H9 (cell line): ENCODE measurements at regions not wholly inside any gene's neighbourhood (a gene's known extent, or its start where the extent isn't known, plus 50 kb on each side); places are given as distances from the start of the nearest gene placed in this dataset.

Source experiments
- DNase-seq: peaks from one replicate; pipeline ENCODE4 v3.0.0-alpha.2; 2017
- H2AFZ ChIP-seq: one replicate; pipeline ENCODE4 v1.6.1; 2013; ENCODE audit warnings: mild to moderate bottlenecking, low read length, control low read depth, moderate library complexity
- H2AK5ac ChIP-seq: 2 replicates; pipeline ENCODE4 v1.6.1; 2013; ENCODE audit warnings: low read length, control low read depth, mixed read lengths; ENCODE audit not compliant: insufficient read length
- H2BK120ac ChIP-seq: one replicate; pipeline ENCODE4 v1.6.1; 2013; ENCODE audit warnings: low read depth, mild to moderate bottlenecking, low read length, control low read depth, inconsistent platforms; ENCODE audit not compliant: poor library complexity, severe bottlenecking
- H2BK12ac ChIP-seq: 2 replicates; pipeline ENCODE4 v1.6.1; 2013; ENCODE audit warnings: low read length, control low read depth, mixed read lengths, low read depth; ENCODE audit not compliant: insufficient read length
- H2BK15ac ChIP-seq: 2 replicates; pipeline ENCODE4 v1.6.1; 2013; ENCODE audit warnings: low read depth, low read length, control low read depth
- H2BK20ac ChIP-seq: one replicate; pipeline ENCODE4 v1.6.1; 2013; ENCODE audit warnings: low read depth, mild to moderate bottlenecking, low read length, control low read depth, inconsistent platforms; ENCODE audit not compliant: poor library complexity, severe bottlenecking
- H2BK5ac ChIP-seq: 2 replicates; pipeline ENCODE4 v1.6.1; 2013; ENCODE audit warnings: low read length, control low read depth, mixed read lengths; ENCODE audit not compliant: insufficient read length
- H3K14ac ChIP-seq: 2 replicates; pipeline ENCODE4 v1.6.1; 2013; ENCODE audit warnings: low read length, control low read depth; ENCODE audit not compliant: insufficient read depth
- H3K18ac ChIP-seq: 2 replicates; pipeline ENCODE4 v1.6.1; 2013; ENCODE audit warnings: low read depth, mild to moderate bottlenecking, mixed read lengths, low read length, control low read depth; ENCODE audit not compliant: insufficient read length
- H3K23ac ChIP-seq: 2 replicates; pipeline ENCODE4 v1.6.1; 2013; ENCODE audit warnings: low read length, control low read depth, mixed read lengths, low read depth; ENCODE audit not compliant: insufficient read length
- H3K23me2 ChIP-seq: 2 replicates; pipeline ENCODE4 v1.6.1; 2013; ENCODE audit warnings: low read depth, mild to moderate bottlenecking, mixed read lengths, low read length, control low read depth; ENCODE audit not compliant: insufficient read length, poor library complexity, severe bottlenecking
- H3K27ac ChIP-seq: 2 replicates; pipeline ENCODE4 v1.5.1; 2013; ENCODE audit warnings: low read length, control low read depth, mixed read lengths, low read depth; ENCODE audit not compliant: insufficient read length
- H3K27me3 ChIP-seq: 2 replicates; pipeline ENCODE4 v1.6.1; 2013; ENCODE audit warnings: low read length, control low read depth, inconsistent platforms; ENCODE audit not compliant: insufficient read depth
- H3K4ac ChIP-seq: 2 replicates; pipeline ENCODE4 v1.6.1; 2013; ENCODE audit warnings: low read depth, mild to moderate bottlenecking, control low read depth, inconsistent platforms, low read length, moderate library complexity
- H3K4me1 ChIP-seq: 2 replicates; pipeline ENCODE4 v1.6.1; 2013; ENCODE audit warnings: low read length, control low read depth, inconsistent platforms; ENCODE audit not compliant: insufficient read depth
- H3K4me2 ChIP-seq: 2 replicates; pipeline ENCODE4 v1.6.1; 2013; ENCODE audit warnings: low read length, control low read depth, mixed read lengths; ENCODE audit not compliant: insufficient read length, insufficient read depth
- H3K56ac ChIP-seq: 2 replicates; pipeline ENCODE4 v1.6.1; 2013; ENCODE audit warnings: low read depth, mild to moderate bottlenecking, mixed read lengths, low read length, control low read depth; ENCODE audit not compliant: insufficient read length
- H3K79me1 ChIP-seq: 2 replicates; pipeline ENCODE4 v1.6.1; 2013; ENCODE audit warnings: low read depth, mild to moderate bottlenecking, moderate library complexity, low read length, control low read depth, inconsistent platforms; ENCODE audit not compliant: insufficient read depth, poor library complexity, severe bottlenecking
- H3K79me2 ChIP-seq: 2 replicates; pipeline ENCODE4 v1.6.1; 2013; ENCODE audit warnings: low read length, control low read depth, inconsistent platforms; ENCODE audit not compliant: insufficient read depth
- H3K9ac ChIP-seq: 2 replicates; pipeline ENCODE4 v1.6.1; 2013; ENCODE audit warnings: low read length, control low read depth, mixed read lengths; ENCODE audit not compliant: insufficient read length; ENCODE audit errors: extremely low read depth
- H3K9me3 ChIP-seq: one replicate; pipeline ENCODE4 v1.6.1; 2013; ENCODE audit warnings: low read depth, low read length, inconsistent platforms; ENCODE audit not compliant: control insufficient read depth
- H3T11ph ChIP-seq: one replicate; pipeline ENCODE4 v1.6.1; 2013; ENCODE audit warnings: mild to moderate bottlenecking, low read length, control low read depth, inconsistent platforms
- H4K20me1 ChIP-seq: one replicate; pipeline ENCODE4 v1.6.1; 2013; ENCODE audit not compliant: control insufficient read depth, insufficient read length, insufficient read depth
- H4K5ac ChIP-seq: 2 replicates; pipeline ENCODE4 v1.6.1; 2013; ENCODE audit warnings: low read depth, mild to moderate bottlenecking, mixed read lengths, low read length, control low read depth; ENCODE audit not compliant: insufficient read length
- H4K8ac ChIP-seq: replicated peaks from 2 replicates; pipeline ENCODE4 v1.6.1; 2013; ENCODE audit warnings: low read length, control low read depth, mixed read lengths, low read depth; ENCODE audit not compliant: insufficient read length
- H4K91ac ChIP-seq: 2 replicates; pipeline ENCODE4 v1.6.1; 2013; ENCODE audit warnings: low read depth, mild to moderate bottlenecking, moderate library complexity, mixed read lengths, low read length, control low read depth; ENCODE audit not compliant: insufficient read length
- H3K27ac Mint-ChIP-seq, 3 experiments: 2 replicates in 2 of 3; 3 replicates in 1 of 3; pipeline ENCODE4 v1.8.0; 2020 to 2021; ENCODE audit warnings: mixed read lengths in 3 of 3, mild to moderate bottlenecking in 1 of 3, moderate library complexity in 1 of 3
- H3K27me3 Mint-ChIP-seq: 2 replicates; pipeline ENCODE4 v1.8.0; 2021; ENCODE audit warnings: low read depth, mild to moderate bottlenecking, moderate library complexity, mixed read lengths
- H3K36me3 Mint-ChIP-seq, 3 experiments: 2 replicates in 2 of 3; 3 replicates in 1 of 3; pipeline ENCODE4 v1.8.0; 2020 to 2021; ENCODE audit warnings: low read depth in 3 of 3, mixed read lengths in 3 of 3; ENCODE audit not compliant: insufficient read depth in 1 of 3
- H3K4me1 Mint-ChIP-seq, 2 experiments: 2 replicates each; pipeline ENCODE4 v1.8.0; 2020; ENCODE audit warnings: mixed read lengths in 2 of 2
- H3K4me3 Mint-ChIP-seq, 2 experiments: 2 replicates in 1 of 2; 3 replicates in 1 of 2; pipeline ENCODE4 v1.8.0; 2020 to 2021; ENCODE audit warnings: mild to moderate bottlenecking in 2 of 2, mixed read lengths in 2 of 2, moderate library complexity in 1 of 2
- H3K9me3 Mint-ChIP-seq, 2 experiments: 2 replicates in 1 of 2; 3 replicates in 1 of 2; pipeline ENCODE4 v1.8.0; 2020; ENCODE audit warnings: mild to moderate bottlenecking in 2 of 2, mixed read lengths in 2 of 2, moderate library complexity in 1 of 2
- WGBS: extraction: QIAGEN DNeasy Blood & Tissue Kit; methylation state at CpG from one replicate; pipeline ENCODE4 v1.1.7; 2013; ENCODE audit warnings: missing lambda C conversion rate, low lambda C conversion rate, mixed read lengths; ENCODE audit not compliant: insufficient read length; ENCODE audit errors: extremely low coverage; 5-methylcytosine and 5-hydroxymethylcytosine counted together
- TF ChIP-seq, protein P1 (sequence below): fragments of 200-600 bp; sonication (generic); conservative IDR thresholded peaks from 3 replicates; pipeline ENCODE4 v1.8.0; 2021; ENCODE audit warnings: antibody characterized with exemption, mild to moderate bottlenecking

DNA sequence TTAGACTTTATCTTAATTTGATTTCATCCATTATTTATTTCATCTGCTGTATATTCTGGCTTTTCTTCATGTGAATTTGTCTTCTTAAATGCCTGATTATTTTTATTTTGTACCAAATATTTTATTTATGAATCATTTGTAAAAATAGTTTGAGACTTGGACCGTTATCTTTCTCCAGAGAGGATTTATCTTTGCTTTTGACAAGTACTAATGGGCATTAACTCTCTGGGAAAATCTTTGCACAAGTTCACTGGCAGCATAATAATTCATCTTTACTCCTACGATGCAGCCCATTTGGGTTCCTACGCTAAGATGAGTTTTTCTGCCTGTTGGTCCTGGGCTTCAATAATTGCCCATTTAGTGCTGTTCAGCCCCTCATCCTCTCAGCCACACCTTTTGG, 131.0 kb upstream of the RORB start:
- Histone ChIP-seq H4K5ac (no peak overlapping the region), H2AFZ (no peak overlapping the region), H3K4me1 (no peaks in the 10 kb centered on the region), H3T11ph (no peak overlapping the region), H3K79me2 (no peaks in the 10 kb centered on the region), H3K9me3 (no peaks in the 10 kb centered on the region), H3K4ac (no peak overlapping the region), H3K56ac (no peak overlapping the region), H3K9ac (no peak overlapping the region), H3K4me2 (no peak overlapping the region), H4K8ac (no peak overlapping the region), H3K79me1 (no peaks in the 10 kb centered on the region), H3K18ac (no peak overlapping the region), H3K27ac (no peak overlapping the region), H2BK5ac (no peak overlapping the region), H2BK15ac (no peak overlapping the region), H4K91ac (no peak overlapping the region), H3K14ac (no peak overlapping the region), H2BK20ac (no peak overlapping the region), H2AK5ac (no peak overlapping the region), H4K20me1 (no peaks in the 10 kb centered on the region), H2BK120ac (no peak overlapping the region), H3K27me3 (no peaks in the 10 kb centered on the region), H2BK12ac (no peak overlapping the region), H3K23ac (no peak overlapping the region), H3K23me2 (no peaks in the 10 kb centered on the region)
- H3K9me3 Mint-ChIP-seq: peaks cover 3 to 4% of the 10 kb centered on the region in 2 experiments; a peak in 3 of 5 replicates
- H3K4me3 Mint-ChIP-seq: no peak overlapping the region
- H3K27ac Mint-ChIP-seq: no peak overlapping the region
- no peaks in the 10 kb centered on the region for H3K4me1 Mint-ChIP-seq
- H3K36me3 Mint-ChIP-seq: peaks cover 0 to 5% (median 0%) of the 10 kb centered on the region in 3 experiments; a peak in 1 of 7 replicates
- no peaks in the 10 kb centered on the region for H3K27me3 Mint-ChIP-seq
- TF ChIP-seq, protein P1, sequence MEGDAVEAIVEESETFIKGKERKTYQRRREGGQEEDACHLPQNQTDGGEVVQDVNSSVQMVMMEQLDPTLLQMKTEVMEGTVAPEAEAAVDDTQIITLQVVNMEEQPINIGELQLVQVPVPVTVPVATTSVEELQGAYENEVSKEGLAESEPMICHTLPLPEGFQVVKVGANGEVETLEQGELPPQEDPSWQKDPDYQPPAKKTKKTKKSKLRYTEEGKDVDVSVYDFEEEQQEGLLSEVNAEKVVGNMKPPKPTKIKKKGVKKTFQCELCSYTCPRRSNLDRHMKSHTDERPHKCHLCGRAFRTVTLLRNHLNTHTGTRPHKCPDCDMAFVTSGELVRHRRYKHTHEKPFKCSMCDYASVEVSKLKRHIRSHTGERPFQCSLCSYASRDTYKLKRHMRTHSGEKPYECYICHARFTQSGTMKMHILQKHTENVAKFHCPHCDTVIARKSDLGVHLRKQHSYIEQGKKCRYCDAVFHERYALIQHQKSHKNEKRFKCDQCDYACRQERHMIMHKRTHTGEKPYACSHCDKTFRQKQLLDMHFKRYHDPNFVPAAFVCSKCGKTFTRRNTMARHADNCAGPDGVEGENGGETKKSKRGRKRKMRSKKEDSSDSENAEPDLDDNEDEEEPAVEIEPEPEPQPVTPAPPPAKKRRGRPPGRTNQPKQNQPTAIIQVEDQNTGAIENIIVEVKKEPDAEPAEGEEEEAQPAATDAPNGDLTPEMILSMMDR: no peak
- DNase-seq: no peak
- no CpG with 5 or more reads among the region's 3 CpGs for WGBS
